Right kidney (tissue), 1 donor: ENCODE measurements at regions not wholly inside any gene's neighbourhood (a gene's known extent, or its start where the extent isn't known, plus 50 kb on each side); places are given as distances from the start of the nearest gene placed in this dataset.
"Not testable (repeated sequence)": the region's sequence is repeated elsewhere in the genome, so short reads cannot be mapped to it uniquely, and the experiment has no call there.

Experiments
- DNase-seq: peaks from one replicate; pipeline ENCODE4 v3.0.0-alpha.2; 2016

DNA sequence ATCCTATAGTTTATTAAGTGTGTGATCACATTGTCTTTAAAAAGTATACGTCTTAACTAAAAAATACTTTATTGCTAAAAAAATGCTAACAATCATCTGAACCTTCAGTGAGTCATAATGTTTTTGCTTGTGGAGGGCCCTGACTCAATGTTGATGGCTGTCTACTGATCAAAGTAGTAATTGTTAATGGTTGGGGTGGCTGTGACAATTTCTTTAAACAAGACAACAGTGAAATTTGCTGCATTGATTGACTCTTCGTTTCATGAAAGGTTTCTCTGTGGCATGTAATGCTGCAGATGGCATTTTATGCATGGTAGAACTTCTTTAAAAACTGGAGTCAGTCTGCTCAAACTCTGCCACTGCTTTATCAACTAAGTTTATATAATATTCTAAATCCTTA, 101.4 kb upstream of the IL15 start:
- no peak for DNase-seq

- no peak for DNase-seq
Measured at GRCh38 chr4:141538001-141538400, 98.4 kb upstream of the IL15 start.

DNA sequence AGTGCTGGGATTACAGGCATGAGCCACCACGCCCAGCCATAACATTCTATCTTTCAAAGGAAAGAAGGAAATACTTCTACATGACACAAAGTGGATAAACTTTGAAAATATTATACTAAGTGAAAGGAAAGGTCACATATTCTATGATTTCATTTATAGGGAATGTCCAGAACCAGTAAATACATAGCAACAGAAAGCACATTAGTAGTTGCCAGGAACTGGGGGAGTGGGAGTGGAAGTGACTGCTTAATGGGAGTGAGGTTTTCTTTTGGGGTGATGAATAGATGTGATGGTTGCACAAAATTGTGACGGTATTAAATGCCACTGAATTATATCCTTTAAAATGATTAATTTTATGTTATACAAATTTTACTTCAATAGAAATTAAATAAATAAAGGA, 95.7 kb upstream of the IL15 start:
- DNase-seq: no peak

- no peak for DNase-seq
Measured at GRCh38 chr4:141541851-141542250, 94.5 kb upstream of the IL15 start.

- DNase-seq: no peak
Measured at GRCh38 chr4:141543176-141543575, 93.2 kb upstream of the IL15 start.

- DNase-seq: no peak
Measured at GRCh38 chr4:141543706-141544105, 92.7 kb upstream of the IL15 start.

DNA sequence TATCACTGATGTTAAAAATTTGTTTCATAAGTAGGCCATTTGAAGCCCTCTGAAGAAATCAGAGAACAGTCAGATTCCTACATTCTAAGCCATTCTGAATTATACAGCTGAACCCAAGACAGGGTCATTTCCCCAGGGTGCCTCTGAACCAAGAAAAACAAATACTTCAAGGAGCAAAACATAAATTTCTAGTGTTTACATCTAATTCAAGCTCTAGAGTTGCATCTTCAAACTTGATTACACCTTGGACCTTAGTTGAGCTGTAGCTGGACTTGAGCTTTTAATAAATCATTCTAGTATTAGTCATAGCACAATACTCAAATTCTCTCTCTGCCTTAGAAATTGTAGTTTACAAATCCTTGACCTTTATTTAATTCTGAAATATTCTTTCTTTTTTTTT, 87.6 kb upstream of the IL15 start:
- DNase-seq: no peak

GRCh38 chr4:141560056-141560455, 76.3 kb upstream of the IL15 start:
- DNase-seq: no peak

DNA sequence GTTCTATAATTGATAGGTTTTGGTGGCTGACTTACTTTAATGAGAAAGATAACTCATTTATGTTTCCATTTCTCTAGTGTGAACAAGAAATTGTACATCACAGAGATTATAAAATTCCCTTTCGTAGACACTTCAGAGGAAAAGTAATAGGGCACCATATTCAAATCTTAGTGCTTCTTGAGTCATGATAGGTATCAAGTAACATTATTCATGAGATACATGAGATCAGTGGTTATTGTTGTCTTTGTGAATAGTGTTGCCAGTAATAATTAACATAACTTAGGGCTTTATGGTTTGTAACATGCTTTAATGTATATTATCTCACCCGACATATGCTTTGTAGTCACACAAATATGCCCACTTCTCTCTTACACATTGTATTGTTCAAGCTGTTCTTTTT, 73.7 kb upstream of the IL15 start:
- no peak for DNase-seq

- no peak for DNase-seq
Measured at GRCh38 chr4:141563723-141564122, 72.7 kb upstream of the IL15 start.

DNA sequence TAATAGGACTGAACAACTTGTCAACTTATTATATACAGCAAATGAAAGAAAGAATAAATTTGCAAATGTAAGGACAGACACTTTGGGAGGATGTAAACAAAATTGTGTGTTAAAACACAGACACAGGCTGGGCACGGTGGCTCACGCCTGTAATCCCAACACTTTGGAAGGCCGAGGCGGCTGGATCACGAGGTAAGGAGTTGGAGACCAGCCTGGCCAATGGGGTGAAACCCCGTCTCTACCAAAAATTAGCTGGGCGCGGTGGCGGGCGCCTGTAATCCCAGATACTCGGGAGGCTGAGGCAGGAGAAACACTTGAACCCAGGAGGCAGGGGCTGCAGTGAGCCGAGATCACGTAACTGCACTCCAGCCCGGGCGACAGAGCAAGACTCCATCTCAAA, 71.4 kb upstream of the IL15 start:
- DNase-seq: not testable (repeated sequence)

GRCh38 chr4:141565379-141566089, 70.8 kb upstream of the IL15 start:
- DNase-seq: no peak

- no peak for DNase-seq
Measured at GRCh38 chr4:141567326-141567915, 69.0 kb upstream of the IL15 start.

DNA sequence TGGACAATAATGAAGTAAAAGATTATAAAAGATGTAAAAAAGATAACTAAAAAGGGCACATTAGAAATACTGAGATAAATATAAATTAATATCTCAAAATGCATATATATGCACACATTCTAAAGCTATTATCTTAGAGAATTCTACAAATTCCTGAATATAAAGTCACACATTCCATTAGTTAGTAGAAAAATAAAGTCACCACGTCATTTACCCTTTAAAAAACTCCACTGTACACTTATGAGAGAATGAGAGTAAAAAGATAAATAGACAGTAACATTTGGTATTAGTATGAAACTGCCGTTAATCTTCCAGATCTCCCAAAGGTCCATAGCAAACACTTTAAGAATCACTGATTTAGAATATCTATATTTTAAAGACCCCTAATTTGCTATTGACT, 67.2 kb upstream of the IL15 start:
- DNase-seq: no peak

- DNase-seq: no peak
Measured at GRCh38 chr4:141570290-141570689, 66.1 kb upstream of the IL15 start.

DNA sequence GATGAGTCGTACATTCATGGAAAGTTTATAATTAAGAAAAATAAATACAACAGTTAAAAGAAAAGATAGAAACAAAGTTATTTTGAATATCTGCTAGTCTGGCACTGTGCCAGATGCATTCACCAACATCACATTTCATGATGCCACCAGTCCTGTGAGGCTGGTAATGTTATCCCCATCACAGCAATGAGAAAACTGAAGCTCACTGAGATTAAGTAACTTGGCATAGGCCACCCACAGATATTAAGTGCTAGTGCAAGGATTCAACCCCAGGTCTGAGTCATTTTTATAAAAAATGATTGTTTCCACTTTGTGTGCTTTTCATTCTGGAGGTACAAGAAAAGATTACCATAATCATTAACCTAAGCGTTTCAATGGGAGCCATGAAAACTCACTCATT, 65.0 kb upstream of the IL15 start:
- DNase-seq: no peak

DNA sequence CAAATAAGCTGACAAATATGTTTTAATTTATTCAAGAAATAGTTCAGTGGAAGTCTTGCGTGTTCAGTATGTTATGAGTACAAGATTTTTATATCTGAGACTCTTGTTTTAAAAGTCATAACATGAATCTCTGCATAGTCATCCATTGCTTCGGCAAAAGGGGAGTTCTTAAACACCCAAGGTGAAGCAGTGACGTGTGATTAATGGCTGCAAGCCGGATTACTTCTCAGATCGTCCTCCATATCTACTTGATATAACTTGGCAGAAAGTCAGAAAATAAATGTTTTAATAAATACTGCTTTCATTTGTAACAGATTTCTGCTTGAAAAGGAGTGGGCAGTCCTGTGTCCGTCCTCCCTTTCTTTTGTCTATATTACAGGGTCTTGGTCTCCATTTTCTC, 64.6 kb upstream of the IL15 start:
- no peak for DNase-seq

GRCh38 chr4:141573678-141574077, 62.7 kb upstream of the IL15 start:
- DNase-seq: no peak

DNA sequence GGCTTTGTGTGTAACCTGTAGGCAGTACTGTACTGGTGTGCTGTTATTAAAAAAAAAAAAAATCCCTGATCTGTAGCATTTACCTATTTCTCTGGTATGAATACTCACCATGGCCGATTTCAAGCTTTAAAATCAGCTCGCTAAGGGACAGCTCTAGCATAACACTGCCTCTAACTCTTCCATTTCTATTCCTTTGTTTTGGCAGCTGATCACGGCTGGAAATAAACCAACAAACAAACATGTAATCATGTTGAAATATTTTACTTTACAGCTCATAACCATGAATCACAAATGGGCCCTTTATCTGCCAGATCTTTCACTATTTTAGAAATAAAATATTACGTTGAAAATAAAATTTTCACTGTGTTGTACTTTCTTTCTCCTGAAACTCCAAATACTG, 60.5 kb upstream of the IL15 start:
- no peak for DNase-seq

GRCh38 chr4:141576585-141577110, 59.7 kb upstream of the IL15 start:
- DNase-seq: no peak

DNA sequence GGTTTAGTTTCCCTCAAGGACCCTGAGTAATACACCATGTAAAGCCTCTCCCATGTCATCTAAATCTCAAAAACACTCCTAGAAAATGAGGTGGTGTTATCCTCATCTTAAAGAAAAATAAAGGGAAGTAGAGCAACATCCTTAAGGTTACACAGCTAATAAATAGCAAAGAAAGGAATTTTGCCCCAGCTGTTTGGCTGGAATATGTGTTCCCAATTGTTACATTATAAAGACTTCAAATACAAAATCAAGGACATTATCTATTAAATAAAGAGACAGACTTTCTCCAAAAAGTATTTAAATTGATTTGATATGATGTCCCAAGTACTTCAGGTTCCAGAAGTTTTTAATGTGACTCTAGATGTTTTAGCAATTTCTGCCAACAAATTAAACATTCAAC, 57.9 kb upstream of the IL15 start:
- no peak for DNase-seq

DNA sequence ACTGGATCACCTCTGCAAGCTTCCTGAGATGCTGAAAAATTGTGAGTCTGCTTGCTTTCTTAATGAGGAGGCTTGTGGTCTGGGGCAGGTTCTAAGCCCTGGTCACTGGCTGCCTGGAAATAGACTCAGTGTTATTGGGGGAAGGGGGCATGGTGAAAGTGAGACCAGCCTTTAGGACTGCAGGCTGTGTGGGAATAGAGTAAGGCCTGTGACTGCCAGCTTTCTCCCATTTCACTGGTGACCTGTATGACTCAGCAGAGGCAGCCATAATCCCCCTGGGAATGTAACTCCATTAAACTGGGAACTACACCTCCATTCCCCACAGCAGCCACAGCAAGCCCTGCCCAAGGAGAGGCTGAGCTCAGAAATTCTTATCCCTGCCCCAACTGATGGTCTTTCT, 55.9 kb upstream of the IL15 start:
- no peak for DNase-seq
